Neural cell (in vitro differentiated cells): ENCODE measurements at regions not wholly inside any gene's neighbourhood (a gene's known extent, or its start where the extent isn't known, plus 50 kb on each side); places are given as distances from the start of the nearest gene placed in this dataset.

Experiments
- H2AFZ ChIP-seq: fragments of 200-600, 300-800 bp; sonication (generic), shearing (Covaris generic); 2 replicates; pipeline ENCODE4 v1.6.0; 2014; ENCODE audit warnings: low read depth, mild to moderate bottlenecking, antibody characterized with exemption, low read length, moderate library complexity
- H3F3A ChIP-seq: fragments of 200-600 bp; shearing (Covaris generic); 2 replicates; pipeline ENCODE4 v1.6.1; 2016; ENCODE audit warnings: mild to moderate bottlenecking, moderate library complexity, mixed read lengths, antibody characterized with exemption, low read length; ENCODE audit not compliant: insufficient read depth, poor library complexity, severe bottlenecking
- H3K27ac ChIP-seq: fragments of 200-600, 300-800 bp; sonication (generic), shearing (Covaris generic); 2 replicates; pipeline ENCODE4 v1.5.1; 2014; ENCODE audit warnings: mild to moderate bottlenecking, low read length, moderate library complexity
- H3K27me3 ChIP-seq: fragments of 300-800, 200-600 bp; sonication (generic), shearing (Covaris generic); 2 replicates; pipeline ENCODE4 v1.6.0; 2014; ENCODE audit warnings: mild to moderate bottlenecking, low read depth, low read length, moderate library complexity; ENCODE audit not compliant: insufficient read depth
- H3K36me3 ChIP-seq: fragments of 300-800, 200-600 bp; sonication (generic), shearing (Covaris generic); 2 replicates; pipeline ENCODE4 v1.5.1; 2014; ENCODE audit warnings: mild to moderate bottlenecking, antibody characterized with exemption, low read length, moderate library complexity; ENCODE audit not compliant: insufficient read depth
- H3K4me2 ChIP-seq: fragments of 300-800, 200-600 bp; sonication (generic), shearing (Covaris generic); 2 replicates; pipeline ENCODE4 v1.6.0; 2014; ENCODE audit warnings: mild to moderate bottlenecking, low read length
- H3K4me3 ChIP-seq: fragments of 300-800, 200-600 bp; sonication (generic), shearing (Covaris generic); 2 replicates; pipeline ENCODE4 v1.5.1; 2014; ENCODE audit warnings: mild to moderate bottlenecking, low read length, moderate library complexity
- H3K79me2 ChIP-seq: fragments of 200-600 bp; shearing (Covaris generic); replicated peaks from 2 replicates; pipeline ENCODE4 v1.6.0; 2014; ENCODE audit warnings: mild to moderate bottlenecking, low read length, moderate library complexity; ENCODE audit not compliant: insufficient read depth
- H3K9ac ChIP-seq: fragments of 300-800, 200-600 bp; sonication (generic), shearing (Covaris generic); 2 replicates; pipeline ENCODE4 v1.6.1; 2016; ENCODE audit warnings: mild to moderate bottlenecking, low read length, mixed read lengths
- H3K9me2 ChIP-seq: fragments of 200-600 bp; shearing (Covaris generic); 2 replicates; pipeline ENCODE4 v1.6.1; 2016; ENCODE audit warnings: mild to moderate bottlenecking, low read length, mixed read lengths; ENCODE audit not compliant: insufficient read depth
- H3K9me3 ChIP-seq: fragments of 200-600, 300-800 bp; sonication (generic), shearing (Covaris generic); 2 replicates; pipeline ENCODE4 v1.6.1; 2016; ENCODE audit warnings: mild to moderate bottlenecking, mixed run types, low read length, moderate library complexity, mixed read lengths
- H4K20me1 ChIP-seq: fragments of 200-600 bp; shearing (Covaris generic); 2 replicates; pipeline ENCODE4 v1.6.1; 2016; ENCODE audit warnings: mild to moderate bottlenecking, mixed run types; ENCODE audit not compliant: insufficient read depth
- EP300 ChIP-seq: fragments of 450-650 bp; conservative IDR thresholded peaks from 2 replicates; pipeline ENCODE4 v1.6.1; 2014; ENCODE audit warnings: antibody characterized with exemption, mild to moderate bottlenecking, moderate library complexity; ENCODE audit not compliant: poor library complexity, severe bottlenecking
- EZH2 ChIP-seq: fragments of 200-600, 300-800 bp; shearing (Covaris generic), sonication (generic); IDR thresholded peaks from 2 replicates; pipeline ENCODE4 v1.6.1; 2014; ENCODE audit warnings: antibody characterized with exemption, low read length, borderline replicate concordance, mild to moderate bottlenecking; ENCODE audit not compliant: insufficient read depth, poor library complexity, severe bottlenecking
- MXI1 ChIP-seq: fragments of 450-650 bp; conservative IDR thresholded peaks from 2 replicates; pipeline ENCODE4 v1.6.1; 2014; ENCODE audit warnings: antibody characterized with exemption, mild to moderate bottlenecking; ENCODE audit not compliant: poor library complexity, severe bottlenecking
- POLR2AphosphoS5 ChIP-seq: IDR thresholded peaks from 2 replicates; pipeline ENCODE4 v1.6.1; 2012
- RAD21 ChIP-seq: fragments of 450-650 bp; conservative IDR thresholded peaks from 2 replicates; pipeline ENCODE4 v1.6.1; 2014; ENCODE audit warnings: antibody characterized with exemption, mild to moderate bottlenecking, moderate library complexity
- SMC3 ChIP-seq: fragments of 450-650 bp; conservative IDR thresholded peaks from 2 replicates; pipeline ENCODE4 v1.6.1; 2014; ENCODE audit warnings: antibody characterized with exemption, mild to moderate bottlenecking, moderate library complexity; ENCODE audit not compliant: poor library complexity
- TAF1 ChIP-seq: IDR thresholded peaks from 2 replicates; pipeline ENCODE4 v1.6.1; 2012; ENCODE audit warnings: low read depth
- TF ChIP-seq, protein P1 (sequence below): IDR thresholded peaks from 2 replicates; pipeline ENCODE4 v1.6.1; 2012; ENCODE audit warnings: borderline replicate concordance
- TF ChIP-seq, protein P2 (sequence below): fragments of 450-650 bp; IDR thresholded peaks from 2 replicates; pipeline ENCODE4 v1.5.1; 2014; ENCODE audit warnings: antibody characterized with exemption, mild to moderate bottlenecking, moderate library complexity; ENCODE audit not compliant: poor library complexity, severe bottlenecking

DNA sequence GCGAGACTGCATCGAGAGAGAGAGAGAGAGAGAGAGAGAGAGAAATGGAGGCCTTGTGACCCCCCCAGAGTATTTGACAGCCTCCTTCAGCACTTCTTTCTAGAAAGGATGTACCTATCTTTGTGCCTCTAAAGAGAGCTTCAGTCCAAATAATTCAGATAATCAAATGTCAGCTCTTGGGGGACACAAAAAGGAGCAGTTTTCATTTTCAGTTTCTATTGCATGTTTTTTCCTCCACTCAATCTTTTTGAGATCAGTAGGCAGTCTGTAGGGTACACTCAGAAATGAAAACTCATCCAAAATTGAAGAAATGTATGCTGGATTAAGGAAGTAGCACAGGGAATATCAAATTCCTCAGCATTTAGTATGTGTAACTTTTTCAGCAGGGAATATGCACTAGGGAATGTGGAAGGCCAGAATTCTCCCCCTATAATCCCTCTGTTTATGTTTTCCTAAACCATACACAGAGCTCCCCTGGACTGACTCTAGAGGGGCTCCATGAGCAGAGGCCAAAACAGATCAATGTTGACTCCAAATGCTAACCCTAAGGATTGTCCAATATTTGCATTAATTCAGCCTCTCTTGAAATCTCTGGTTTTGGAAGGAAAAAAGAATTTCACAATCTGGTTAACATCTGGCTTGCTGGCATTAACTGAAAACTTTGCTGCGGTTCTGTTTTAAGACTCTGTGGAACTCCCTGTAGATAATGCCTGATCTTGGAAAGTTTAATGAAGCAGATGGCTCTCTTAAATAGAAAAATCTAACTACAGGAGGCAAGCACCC, 250.1 kb downstream of the CEMIP2 start:
- no peaks in the 10 kb centered on the region for H3K79me2 ChIP-seq
- TF ChIP-seq EP300 (no peak), TAF1 (no peak), EZH2 (no peak), MXI1 (no peak), SMC3 (no peak), POLR2AphosphoS5 (no peak), RAD21 (no peak)
- TF ChIP-seq, protein P1, sequence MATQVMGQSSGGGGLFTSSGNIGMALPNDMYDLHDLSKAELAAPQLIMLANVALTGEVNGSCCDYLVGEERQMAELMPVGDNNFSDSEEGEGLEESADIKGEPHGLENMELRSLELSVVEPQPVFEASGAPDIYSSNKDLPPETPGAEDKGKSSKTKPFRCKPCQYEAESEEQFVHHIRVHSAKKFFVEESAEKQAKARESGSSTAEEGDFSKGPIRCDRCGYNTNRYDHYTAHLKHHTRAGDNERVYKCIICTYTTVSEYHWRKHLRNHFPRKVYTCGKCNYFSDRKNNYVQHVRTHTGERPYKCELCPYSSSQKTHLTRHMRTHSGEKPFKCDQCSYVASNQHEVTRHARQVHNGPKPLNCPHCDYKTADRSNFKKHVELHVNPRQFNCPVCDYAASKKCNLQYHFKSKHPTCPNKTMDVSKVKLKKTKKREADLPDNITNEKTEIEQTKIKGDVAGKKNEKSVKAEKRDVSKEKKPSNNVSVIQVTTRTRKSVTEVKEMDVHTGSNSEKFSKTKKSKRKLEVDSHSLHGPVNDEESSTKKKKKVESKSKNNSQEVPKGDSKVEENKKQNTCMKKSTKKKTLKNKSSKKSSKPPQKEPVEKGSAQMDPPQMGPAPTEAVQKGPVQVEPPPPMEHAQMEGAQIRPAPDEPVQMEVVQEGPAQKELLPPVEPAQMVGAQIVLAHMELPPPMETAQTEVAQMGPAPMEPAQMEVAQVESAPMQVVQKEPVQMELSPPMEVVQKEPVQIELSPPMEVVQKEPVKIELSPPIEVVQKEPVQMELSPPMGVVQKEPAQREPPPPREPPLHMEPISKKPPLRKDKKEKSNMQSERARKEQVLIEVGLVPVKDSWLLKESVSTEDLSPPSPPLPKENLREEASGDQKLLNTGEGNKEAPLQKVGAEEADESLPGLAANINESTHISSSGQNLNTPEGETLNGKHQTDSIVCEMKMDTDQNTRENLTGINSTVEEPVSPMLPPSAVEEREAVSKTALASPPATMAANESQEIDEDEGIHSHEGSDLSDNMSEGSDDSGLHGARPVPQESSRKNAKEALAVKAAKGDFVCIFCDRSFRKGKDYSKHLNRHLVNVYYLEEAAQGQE = no peak
- TF ChIP-seq, protein P2, sequence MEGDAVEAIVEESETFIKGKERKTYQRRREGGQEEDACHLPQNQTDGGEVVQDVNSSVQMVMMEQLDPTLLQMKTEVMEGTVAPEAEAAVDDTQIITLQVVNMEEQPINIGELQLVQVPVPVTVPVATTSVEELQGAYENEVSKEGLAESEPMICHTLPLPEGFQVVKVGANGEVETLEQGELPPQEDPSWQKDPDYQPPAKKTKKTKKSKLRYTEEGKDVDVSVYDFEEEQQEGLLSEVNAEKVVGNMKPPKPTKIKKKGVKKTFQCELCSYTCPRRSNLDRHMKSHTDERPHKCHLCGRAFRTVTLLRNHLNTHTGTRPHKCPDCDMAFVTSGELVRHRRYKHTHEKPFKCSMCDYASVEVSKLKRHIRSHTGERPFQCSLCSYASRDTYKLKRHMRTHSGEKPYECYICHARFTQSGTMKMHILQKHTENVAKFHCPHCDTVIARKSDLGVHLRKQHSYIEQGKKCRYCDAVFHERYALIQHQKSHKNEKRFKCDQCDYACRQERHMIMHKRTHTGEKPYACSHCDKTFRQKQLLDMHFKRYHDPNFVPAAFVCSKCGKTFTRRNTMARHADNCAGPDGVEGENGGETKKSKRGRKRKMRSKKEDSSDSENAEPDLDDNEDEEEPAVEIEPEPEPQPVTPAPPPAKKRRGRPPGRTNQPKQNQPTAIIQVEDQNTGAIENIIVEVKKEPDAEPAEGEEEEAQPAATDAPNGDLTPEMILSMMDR = no peak
- no peak overlapping the region for H3K4me2 ChIP-seq
- no peak overlapping the region for H3K27ac ChIP-seq
- H3K9me3 ChIP-seq = no peaks in the 10 kb centered on the region
- H3F3A ChIP-seq = no peaks in the 10 kb centered on the region
- no peak overlapping the region for H3K9ac ChIP-seq
- H2AFZ ChIP-seq = no peak overlapping the region
- H3K36me3 ChIP-seq = no peaks in the 10 kb centered on the region
- no peaks in the 10 kb centered on the region for H4K20me1 ChIP-seq
- no peaks in the 10 kb centered on the region for H3K9me2 ChIP-seq
- H3K27me3 ChIP-seq = no peaks in the 10 kb centered on the region
- no peak overlapping the region for H3K4me3 ChIP-seq

DNA sequence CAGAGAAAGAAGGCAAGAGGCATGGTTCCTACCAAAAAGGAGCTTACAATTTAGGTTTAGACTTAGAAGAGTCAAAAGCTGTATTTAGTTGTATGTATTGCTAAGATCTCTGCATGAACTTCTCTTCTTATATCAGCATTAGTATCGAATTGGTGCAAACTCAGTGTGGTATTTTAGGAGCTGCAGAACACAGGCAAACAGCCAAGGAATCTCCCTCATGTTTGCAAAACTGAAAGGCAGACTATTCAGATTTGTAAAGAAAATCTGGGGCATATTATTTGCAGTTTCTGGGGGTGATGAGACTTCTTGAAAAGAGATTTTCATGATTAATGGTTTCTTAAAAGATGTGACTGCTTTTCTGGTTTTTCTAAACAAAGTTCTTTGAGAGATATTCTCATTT, 252.7 kb downstream of the CEMIP2 start:
- Histone ChIP-seq H3K79me2 (no peaks in the 10 kb centered on the region), H3K27me3 (no peaks in the 10 kb centered on the region), H3K9me3 (no peaks in the 10 kb centered on the region), H3K4me2 (no peak overlapping the region), H3K9me2 (no peaks in the 10 kb centered on the region), H3K36me3 (no peaks in the 10 kb centered on the region), H4K20me1 (no peaks in the 10 kb centered on the region), H3K9ac (no peak overlapping the region), H3K27ac (no peak overlapping the region), H3K4me3 (no peak overlapping the region), H3F3A (no peaks in the 10 kb centered on the region), H2AFZ (no peak overlapping the region)
- TF ChIP-seq SMC3 = no peak
- TF ChIP-seq EP300 = no peak
- TF ChIP-seq, protein P2 = no peak
- TF ChIP-seq TAF1 = no peak
